ENCODE measurements at regions not wholly inside any gene's neighbourhood (a gene's known extent, or its start where the extent isn't known, plus 50 kb on each side); places are given as distances from the start of the nearest gene placed in this dataset.

DNA sequence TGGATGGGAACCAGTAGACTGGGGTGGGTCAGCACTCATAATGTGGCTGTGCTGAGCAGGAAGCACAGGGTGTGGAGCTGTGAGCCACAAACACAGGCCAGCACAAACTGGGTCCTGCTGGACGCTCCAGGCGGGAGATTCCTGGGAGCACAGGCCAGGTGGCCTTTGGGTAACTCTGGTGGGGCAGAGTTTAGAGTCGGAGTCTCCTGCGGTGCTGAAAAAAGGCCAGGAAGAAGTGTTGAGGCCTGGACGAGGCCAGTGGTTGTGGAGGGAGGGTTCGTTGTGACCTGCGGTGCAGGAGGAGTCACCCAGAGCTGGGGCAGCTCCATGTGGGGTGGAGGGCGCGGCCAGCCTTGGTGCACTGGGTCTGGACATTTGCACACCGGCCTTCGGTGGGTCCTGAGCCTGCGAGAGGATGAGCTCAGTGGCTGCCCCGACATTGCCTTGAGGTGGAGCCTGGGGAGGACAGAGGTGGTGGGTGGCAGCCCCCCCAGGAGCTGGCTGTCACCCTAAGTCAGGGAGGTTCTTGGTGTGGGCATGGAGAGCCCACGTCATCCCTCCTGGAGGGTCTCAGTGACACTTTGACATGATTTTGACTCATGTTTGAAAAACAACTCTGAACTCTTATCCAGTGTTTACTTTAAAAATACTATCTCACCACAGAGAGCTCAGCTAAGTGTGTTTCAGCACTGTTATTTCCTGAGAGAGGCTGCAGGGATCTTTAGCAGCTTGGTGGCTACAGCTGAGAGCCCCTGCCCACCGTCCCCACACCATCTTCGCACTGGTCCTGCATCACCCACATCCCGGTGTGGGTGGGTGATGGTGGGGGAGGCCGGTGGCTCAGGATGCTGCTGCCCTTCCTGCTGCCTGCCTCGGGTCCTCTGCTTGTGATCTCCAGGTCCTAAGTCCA is 98.7 kb downstream of the NPIPB11 start:
- H4K20me1 ChIP-seq (ENCODE audit: control insufficient read depth, insufficient read depth) = no peaks in the 10 kb centered on the region; the same call in 1 of the 2 replicates
- no peak for DNase-seq (ENCODE audit: low read depth, low spot score)
- H3K79me2 ChIP-seq (ENCODE audit: control insufficient read depth, insufficient read depth, low read length) = no peaks in the 10 kb centered on the region
- no peaks in the 10 kb centered on the region for H3K36me3 ChIP-seq (ENCODE audit: control insufficient read depth in 2 of 2, insufficient read depth in 2 of 2, low read length in 1 of 2)
- no peaks in the 10 kb centered on the region for H3K9me3 ChIP-seq (replicated peaks; ENCODE audit: control insufficient read depth, insufficient read depth, low read length)
- H3K27me3 ChIP-seq (replicated peaks in 1 of 2; ENCODE audit: control insufficient read depth in 2 of 2, insufficient read depth in 2 of 2, low read length in 1 of 2) = no peaks in the 10 kb centered on the region
- no peak overlapping the region for H3K9ac ChIP-seq (ENCODE audit: control insufficient read depth, insufficient read depth, low read length)
- ChIA-PET CTCF (no interaction called here), SMC1A (ENCODE audit: uncharacterized antibody, unreplicated experiment) (no interaction called here), POLR2A (no interaction called here), RAD21 (ENCODE audit: unreplicated experiment) (no interaction called here)
- no peak for ATAC-seq
- FAIRE-seq = no peak
- no peak overlapping the region for H3K4me2 ChIP-seq (ENCODE audit: control insufficient read depth, insufficient read depth)
- no TSS peak for BruUV-seq (replicated peaks)
- H3K4me3 ChIP-seq = no peak overlapping the region
- no peak overlapping the region for H3K27ac ChIP-seq (ENCODE audit: control insufficient read depth, insufficient read depth)
- WGBS (ENCODE audit: insufficient coverage, insufficient replicate concordance, low lambda C conversion rate, missing lambda C conversion rate) = 53% methylated on average over 19 of the region's 19 CpGs
- intact Hi-C loops (cut with micrococcal nuclease; ENCODE audit: unreplicated experiment) (no loop called here), in situ Hi-C loops (cut with MboI) (no loop called here)
- TF ChIP-seq, protein P1, sequence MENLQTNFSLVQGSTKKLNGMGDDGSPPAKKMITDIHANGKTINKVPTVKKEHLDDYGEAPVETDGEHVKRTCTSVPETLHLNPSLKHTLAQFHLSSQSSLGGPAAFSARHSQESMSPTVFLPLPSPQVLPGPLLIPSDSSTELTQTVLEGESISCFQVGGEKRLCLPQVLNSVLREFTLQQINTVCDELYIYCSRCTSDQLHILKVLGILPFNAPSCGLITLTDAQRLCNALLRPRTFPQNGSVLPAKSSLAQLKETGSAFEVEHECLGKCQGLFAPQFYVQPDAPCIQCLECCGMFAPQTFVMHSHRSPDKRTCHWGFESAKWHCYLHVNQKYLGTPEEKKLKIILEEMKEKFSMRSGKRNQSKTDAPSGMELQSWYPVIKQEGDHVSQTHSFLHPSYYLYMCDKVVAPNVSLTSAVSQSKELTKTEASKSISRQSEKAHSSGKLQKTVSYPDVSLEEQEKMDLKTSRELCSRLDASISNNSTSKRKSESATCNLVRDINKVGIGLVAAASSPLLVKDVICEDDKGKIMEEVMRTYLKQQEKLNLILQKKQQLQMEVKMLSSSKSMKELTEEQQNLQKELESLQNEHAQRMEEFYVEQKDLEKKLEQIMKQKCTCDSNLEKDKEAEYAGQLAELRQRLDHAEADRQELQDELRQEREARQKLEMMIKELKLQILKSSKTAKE (IDR thresholded peaks at IDR 0.05; ENCODE audit: low read depth, poor library complexity, severe bottlenecking) = no peak
- TF ChIP-seq, protein P2, sequence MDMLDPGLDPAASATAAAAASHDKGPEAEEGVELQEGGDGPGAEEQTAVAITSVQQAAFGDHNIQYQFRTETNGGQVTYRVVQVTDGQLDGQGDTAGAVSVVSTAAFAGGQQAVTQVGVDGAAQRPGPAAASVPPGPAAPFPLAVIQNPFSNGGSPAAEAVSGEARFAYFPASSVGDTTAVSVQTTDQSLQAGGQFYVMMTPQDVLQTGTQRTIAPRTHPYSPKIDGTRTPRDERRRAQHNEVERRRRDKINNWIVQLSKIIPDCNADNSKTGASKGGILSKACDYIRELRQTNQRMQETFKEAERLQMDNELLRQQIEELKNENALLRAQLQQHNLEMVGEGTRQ (IDR thresholded peaks at IDR 0.05; ENCODE audit: borderline replicate concordance, low read depth, low read length) = no peak
- no peaks in the 10 kb centered on the region for H3K4me1 ChIP-seq (ENCODE audit: control insufficient read depth, insufficient read depth, low read length)
- H2AFZ ChIP-seq (ENCODE audit: control insufficient read depth, low read depth, low read length) = no peak overlapping the region

All from GM12878 (cell line).